CD14-positive monocyte (primary cell): ENCODE measurements at regions not wholly inside any gene's neighbourhood (a gene's known extent, or its start where the extent isn't known, plus 50 kb on each side); places are given as distances from the start of the nearest gene placed in this dataset.

ENCODE experiments used
- DNase-seq, 3 donors: peaks; one replicate each; pipeline ENCODE4 v3.0.0-alpha.2; 2011 to 2022
- H2AFZ ChIP-seq: 2 replicates; pipeline ENCODE4 v1.6.0; 2012; ENCODE audit warnings: mild to moderate bottlenecking, low read depth, low read length, inconsistent platforms; ENCODE audit not compliant: insufficient read depth, poor library complexity, severe bottlenecking
- H3K27ac ChIP-seq, 2 donors: 1 replicate in 1 of 2; 2 replicates in 1 of 2; pipeline ENCODE4 v1.5.1; 2012 to 2013; ENCODE audit warnings: low read length in 2 of 2, control low read depth in 1 of 2, inconsistent platforms in 1 of 2, low read depth in 1 of 2, mild to moderate bottlenecking in 1 of 2
- H3K27me3 ChIP-seq, 2 donors: one replicate each; pipeline versions ENCODE4 v1.6.0 to v1.6.1; 2011 to 2013; ENCODE audit warnings: low read length in 2 of 2; ENCODE audit not compliant: control insufficient read depth in 2 of 2, insufficient read depth in 2 of 2
- H3K36me3 ChIP-seq, 2 donors: replicated peaks in 1 of 2; 1 replicate in 1 of 2; 2 replicates in 1 of 2; pipeline versions ENCODE4 v1.5.1 to v1.6.1; 2012 to 2013; ENCODE audit warnings: low read length in 2 of 2, control low read depth in 1 of 2, inconsistent platforms in 1 of 2, mild to moderate bottlenecking in 1 of 2; ENCODE audit not compliant: insufficient read depth in 2 of 2, control insufficient read depth in 1 of 2
- H3K4me1 ChIP-seq, 2 donors: 1 replicate in 1 of 2; 2 replicates in 1 of 2; pipeline versions ENCODE4 v1.5.1 to v1.6.1; 2012 to 2013; ENCODE audit warnings: low read length in 2 of 2, control low read depth in 1 of 2, inconsistent platforms in 1 of 2, mild to moderate bottlenecking in 1 of 2, moderate library complexity in 1 of 2; ENCODE audit not compliant: insufficient read depth in 2 of 2, control insufficient read depth in 1 of 2
- H3K4me2 ChIP-seq: replicated peaks from 2 replicates; pipeline ENCODE3; 2012; ENCODE audit warnings: low read length, moderate library complexity, mild to moderate bottlenecking; ENCODE audit not compliant: poor library complexity, severe bottlenecking; ENCODE audit errors: extremely low read depth
- H3K4me3 ChIP-seq, 3 experiments: fragments of 200-600 bp in 1 of 3; sonication (generic) in 1 of 3; replicated peaks in 1 of 3; 1 replicate in 2 of 3; 2 replicates in 1 of 3; pipeline ENCODE4 v1.5.1; 2011 to 2013; ENCODE audit warnings: low read length in 3 of 3, mild to moderate bottlenecking in 3 of 3, control low read depth in 2 of 3, low read depth in 2 of 3, inconsistent platforms in 1 of 3, moderate library complexity in 1 of 3
- H3K79me2 ChIP-seq: 2 replicates; pipeline ENCODE4 v1.6.0; 2012; ENCODE audit warnings: mild to moderate bottlenecking, control low read depth, inconsistent platforms, low read length, moderate library complexity; ENCODE audit not compliant: insufficient read depth
- H3K9ac ChIP-seq: 2 replicates; pipeline ENCODE4 v1.6.0; 2017; ENCODE audit warnings: low read length, mild to moderate bottlenecking; ENCODE audit not compliant: insufficient read depth, poor library complexity, severe bottlenecking
- H3K9me3 ChIP-seq, 2 donors: replicated peaks in 1 of 2; 1 replicate in 1 of 2; 2 replicates in 1 of 2; pipeline versions ENCODE4 v1.5.1 to v1.6.1; 2012 to 2013; ENCODE audit warnings: low read length in 2 of 2, control low read depth in 1 of 2; ENCODE audit not compliant: control insufficient read depth in 1 of 2, insufficient read depth in 1 of 2
- H4K20me1 ChIP-seq: 2 replicates; pipeline ENCODE4 v1.6.0; 2012; ENCODE audit warnings: mild to moderate bottlenecking, low read length, control low read depth, moderate library complexity; ENCODE audit not compliant: insufficient read depth
- H3K27ac Mint-ChIP-seq, 7 donors: one replicate each; pipeline ENCODE4 v1.8.0; 2020; ENCODE audit warnings: mild to moderate bottlenecking in 7 of 7, mixed read lengths in 7 of 7, moderate library complexity in 6 of 7, inconsistent platforms in 2 of 7
- H3K27me3 Mint-ChIP-seq, 3 donors: one replicate each; pipeline ENCODE4 v1.8.0; 2021 to 2022; ENCODE audit warnings: low read depth in 3 of 3, mild to moderate bottlenecking in 3 of 3, mixed read lengths in 3 of 3, moderate library complexity in 3 of 3, inconsistent platforms in 1 of 3
- H3K36me3 Mint-ChIP-seq, 2 donors: one replicate each; pipeline ENCODE4 v1.8.0; 2020; ENCODE audit warnings: mixed read lengths in 2 of 2, inconsistent platforms in 1 of 2, mild to moderate bottlenecking in 1 of 2
- H3K4me1 Mint-ChIP-seq: one replicate; pipeline ENCODE4 v1.8.0; 2020; ENCODE audit warnings: mild to moderate bottlenecking, mixed read lengths
- H3K4me3 Mint-ChIP-seq, 2 donors: one replicate each; pipeline ENCODE4 v1.8.0; 2020; ENCODE audit warnings: mild to moderate bottlenecking in 2 of 2, mixed read lengths in 2 of 2, moderate library complexity in 1 of 2
- H3K9me3 Mint-ChIP-seq, 7 donors: one replicate each; pipeline ENCODE4 v1.8.0; 2020 to 2022; ENCODE audit warnings: mixed read lengths in 7 of 7, mild to moderate bottlenecking in 6 of 7, moderate library complexity in 6 of 7, inconsistent platforms in 2 of 7
- CTCF ChIP-seq: fragments of 200-600 bp; IDR thresholded peaks from one replicate; pipeline ENCODE4 v1.8.0; 2022; ENCODE audit warnings: antibody characterized with exemption, mild to moderate bottlenecking
- WGBS: methylation state at CpG from one replicate; pipeline ENCODE4 v1.1.5; 2013; ENCODE audit warnings: missing lambda C conversion rate; ENCODE audit not compliant: insufficient coverage; 5-methylcytosine and 5-hydroxymethylcytosine counted together
- intact Hi-C, 2 donors: fragments of 100-400 bp; cut with micrococcal nuclease; formaldehyde crosslinking; loops; one replicate each; pipeline versions ENCODE4 v1.15.0 to v1.15.1; 2023

GRCh38 chr14:35944847-35945246 is 118.7 kb downstream of the BRMS1L start:
- Mint-ChIP-seq H3K36me3 (no peaks in the 10 kb centered on the region), H3K27me3 (peaks cover 0 to 10% (median 0%) of the 10 kb centered on the region in 3 donors), H3K9me3 (no peaks in the 10 kb centered on the region), H3K4me3 (no peak overlapping the region), H3K4me1 (no peaks in the 10 kb centered on the region), H3K27ac (no peak overlapping the region)
- Histone ChIP-seq H4K20me1 (no peaks in the 10 kb centered on the region), H3K9me3 (no peaks in the 10 kb centered on the region), H2AFZ (no peak overlapping the region), H3K36me3 (no peaks in the 10 kb centered on the region), H3K4me1 (no peaks in the 10 kb centered on the region), H3K27me3 (peaks cover 0 to 3% of the 10 kb centered on the region in 2 donors), H3K4me3 (no peak overlapping the region), H3K9ac (no peak overlapping the region), H3K27ac (no peak overlapping the region), H3K79me2 (no peaks in the 10 kb centered on the region), H3K4me2 (no peak overlapping the region)
- no peak for DNase-seq
- intact Hi-C loops, result no loop called here
- TF ChIP-seq CTCF, result no peak
- 83% methylated on average over 1 of the region's 5 CpGs for WGBS

GRCh38 chr14:35940291-35940690 is 114.2 kb downstream of the BRMS1L start:
- no peak overlapping the region for H3K9ac ChIP-seq
- H3K4me1 Mint-ChIP-seq, result no peaks in the 10 kb centered on the region
- TF ChIP-seq CTCF, result no peak
- no peak overlapping the region for H3K4me3 ChIP-seq
- no peak overlapping the region for H3K27ac ChIP-seq
- no peaks in the 10 kb centered on the region for H3K36me3 ChIP-seq
- H2AFZ ChIP-seq, result no peak overlapping the region
- no peak for DNase-seq
- no peak overlapping the region for H3K4me3 Mint-ChIP-seq
- H3K27ac Mint-ChIP-seq, result no peak overlapping the region
- WGBS, result 90% methylated on average over 2 of the region's 4 CpGs
- H4K20me1 ChIP-seq, result no peaks in the 10 kb centered on the region
- H3K79me2 ChIP-seq, result no peaks in the 10 kb centered on the region
- H3K4me2 ChIP-seq, result no peak overlapping the region
- peaks cover under 1 to 9% (median 3%) of the 10 kb centered on the region in 3 donors for H3K27me3 Mint-ChIP-seq
- H3K9me3 ChIP-seq, result no peaks in the 10 kb centered on the region
- no peaks in the 10 kb centered on the region for H3K9me3 Mint-ChIP-seq
- H3K27me3 ChIP-seq, result peaks cover 0 to 3% of the 10 kb centered on the region in 2 donors
- H3K4me1 ChIP-seq, result no peaks in the 10 kb centered on the region
- no peaks in the 10 kb centered on the region for H3K36me3 Mint-ChIP-seq
- intact Hi-C loops, result no loop called here
